IPS DF 4.7 (cell line): ENCODE measurements at regions not wholly inside any gene's neighbourhood (a gene's known extent, or its start where the extent isn't known, plus 50 kb on each side); places are given as distances from the start of the nearest gene placed in this dataset.

Experiments used
- DNase-seq: peaks from one replicate; pipeline ENCODE4 v3.0.0-alpha.2; 2013; ENCODE audit warnings: low spot score; ENCODE audit errors: extremely low read depth

DNA sequence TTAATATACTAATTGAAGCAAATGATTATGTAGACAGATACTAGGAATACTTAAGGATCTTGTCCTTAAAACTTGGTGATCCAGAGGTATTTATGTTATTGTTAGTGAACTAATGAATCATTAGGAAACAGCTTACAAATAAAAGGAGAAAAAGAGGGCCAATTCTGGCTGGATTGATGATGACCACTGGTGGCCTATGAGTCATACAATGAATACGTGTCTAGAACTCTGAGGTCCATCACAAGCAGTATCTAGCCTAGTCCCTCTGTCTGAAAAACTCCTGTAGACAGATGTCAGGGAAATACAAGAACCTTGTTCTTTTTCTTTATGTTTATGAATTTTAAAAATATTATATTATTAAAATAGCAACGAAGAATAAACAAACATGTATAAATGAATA is 51.7 kb upstream of the RTL1 start:
- DNase-seq = no peak

DNA sequence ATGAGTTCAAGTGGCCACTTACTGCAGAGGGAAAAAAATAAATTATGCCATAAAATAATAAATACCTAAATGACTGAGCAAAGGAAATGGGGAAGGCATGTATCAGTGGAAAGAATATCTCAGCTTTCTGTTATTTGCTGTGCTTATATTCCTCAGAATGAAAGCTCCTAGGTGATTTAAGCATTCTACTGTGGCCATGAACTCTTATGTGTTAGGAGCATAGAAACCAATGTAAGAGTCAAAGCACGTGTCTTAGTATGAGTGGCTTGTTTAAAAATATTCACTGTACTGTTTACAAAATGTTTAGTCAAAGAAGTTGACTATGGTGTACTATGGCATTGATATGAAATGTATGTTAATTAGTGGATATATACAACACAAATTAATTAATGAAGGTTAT is 59.0 kb upstream of the RTL1 start:
- no peak for DNase-seq

DNA sequence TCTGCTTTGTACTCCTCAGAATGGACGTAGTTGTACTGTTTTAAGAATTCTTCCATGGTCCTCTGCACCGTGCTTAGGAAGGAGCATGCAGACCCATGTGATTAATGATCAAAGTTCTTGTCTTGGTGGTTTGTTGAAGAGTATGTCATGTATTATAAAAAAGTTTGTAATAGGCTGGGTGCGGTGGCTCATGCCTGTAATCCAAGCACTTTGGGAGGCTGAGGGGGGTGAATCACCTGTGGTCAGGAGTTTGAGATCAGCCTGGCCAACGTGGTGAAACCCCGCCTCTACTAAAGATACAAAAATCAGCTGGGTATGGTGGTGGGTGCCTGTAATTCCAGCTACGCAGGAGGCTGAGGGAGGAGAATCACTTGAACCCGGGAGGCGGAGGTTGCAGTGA is 61.8 kb upstream of the RTL1 start:
- no peak for DNase-seq

DNA sequence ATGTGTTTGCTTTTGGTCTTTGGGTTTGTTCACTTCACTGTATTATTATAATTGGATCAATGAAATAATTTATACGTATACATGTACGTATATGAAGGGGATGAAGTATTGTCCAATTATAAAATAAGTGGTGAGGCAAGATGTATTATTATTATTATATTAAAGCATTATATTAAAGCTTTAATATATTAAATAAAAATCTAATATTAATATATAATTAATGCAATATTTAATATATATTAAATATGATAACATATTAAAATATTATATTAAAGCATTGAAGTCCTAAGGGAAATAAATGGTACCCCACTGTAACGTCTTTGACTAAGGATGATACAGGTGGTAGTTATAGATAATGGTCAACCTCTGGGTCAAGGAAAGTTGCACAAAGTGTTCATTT is 63.7 kb upstream of the RTL1 start:
- no peak for DNase-seq

DNA sequence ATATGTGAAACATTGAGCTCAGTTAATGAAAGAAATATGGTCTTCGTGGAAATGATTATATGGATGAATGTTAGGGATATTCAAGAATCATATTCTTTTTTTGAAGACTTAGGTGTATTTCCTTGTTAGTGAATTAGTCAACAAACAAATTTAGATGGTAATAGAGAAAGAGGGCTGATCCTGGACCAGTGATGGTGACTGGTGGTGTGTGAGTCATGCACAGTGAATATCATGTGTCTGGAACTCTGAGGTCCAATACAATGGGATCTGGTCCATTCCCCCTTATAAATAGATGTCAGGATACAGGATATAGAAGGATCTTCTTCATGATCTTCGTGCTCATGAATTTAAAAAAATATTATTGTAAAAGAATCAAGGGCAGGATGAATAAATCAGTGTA is 64.4 kb upstream of the RTL1 start:
- no peak for DNase-seq

DNA sequence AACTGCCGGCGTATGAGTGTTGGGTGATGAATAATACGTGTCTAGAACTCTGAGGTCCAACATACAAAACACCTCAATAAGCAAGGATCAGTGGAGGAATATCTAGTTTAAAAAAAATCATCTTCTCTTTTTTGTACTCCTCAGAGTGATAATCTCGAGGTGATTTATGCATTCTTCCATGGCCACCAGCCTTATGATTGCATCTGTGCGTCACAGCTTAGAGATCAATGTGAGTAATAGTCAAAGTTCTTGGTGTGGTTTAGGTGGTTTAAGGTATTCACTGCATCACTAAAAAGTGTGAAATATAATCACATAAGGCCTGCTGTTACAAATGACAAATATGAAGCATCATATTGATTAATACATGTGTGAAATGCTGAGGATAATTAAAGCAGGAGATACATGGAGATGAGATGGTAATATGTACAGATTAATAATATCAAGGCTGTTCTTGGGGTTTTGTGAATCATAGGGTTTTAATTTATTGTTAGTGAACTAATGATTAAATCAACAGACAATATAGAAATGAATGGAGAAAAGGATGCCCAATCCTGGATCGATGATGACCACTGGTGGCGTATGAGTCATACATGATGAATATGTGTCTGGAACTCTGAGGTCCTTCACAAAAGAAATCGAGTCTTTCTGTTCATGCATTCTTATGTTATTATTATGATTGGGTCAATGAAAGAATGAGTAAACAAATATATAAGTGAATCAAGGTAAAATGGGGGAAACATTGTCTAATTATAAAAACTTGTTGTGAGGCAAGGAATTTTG is 68.8 kb upstream of the RTL1 start:
- no peak for DNase-seq

DNA sequence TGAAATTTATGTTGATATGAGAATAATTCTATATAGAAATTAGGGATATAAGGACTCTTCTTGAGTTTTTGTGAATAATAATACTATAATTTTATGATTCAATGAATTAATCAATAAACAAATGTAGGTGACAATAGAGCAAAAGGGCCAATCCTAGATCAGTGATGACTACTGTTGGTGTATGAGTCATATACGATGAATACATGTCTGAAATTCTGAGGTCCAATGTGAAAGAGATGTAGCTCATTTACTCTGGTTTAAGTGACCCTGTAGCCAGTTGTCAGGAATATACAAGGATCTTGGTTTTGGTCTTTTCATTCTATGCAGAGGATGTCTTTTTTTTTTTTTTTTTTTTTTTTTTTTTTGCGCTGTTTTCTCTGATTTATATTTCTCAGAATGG is 72.1 kb upstream of the RTL1 start:
- no peak for DNase-seq

DNA sequence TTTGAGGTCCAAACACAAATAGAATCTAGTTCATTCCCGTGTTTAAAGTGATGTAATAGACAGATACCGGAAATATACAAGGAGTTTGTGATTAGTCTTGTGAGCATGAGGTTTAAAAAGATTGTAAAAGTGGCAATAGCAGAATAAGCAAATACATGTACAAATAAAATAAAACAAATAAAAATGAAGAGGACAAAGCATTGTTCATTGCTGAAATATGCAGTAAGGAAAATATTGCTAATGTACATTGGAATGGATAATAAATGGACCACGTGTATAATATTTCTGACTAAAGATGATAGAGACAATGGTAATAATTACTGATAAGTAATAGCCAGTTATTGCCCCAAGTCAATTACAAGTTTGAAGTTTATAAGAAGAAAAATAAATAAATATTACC is 75.6 kb upstream of the RTL1 start:
- DNase-seq = no peak

DNA sequence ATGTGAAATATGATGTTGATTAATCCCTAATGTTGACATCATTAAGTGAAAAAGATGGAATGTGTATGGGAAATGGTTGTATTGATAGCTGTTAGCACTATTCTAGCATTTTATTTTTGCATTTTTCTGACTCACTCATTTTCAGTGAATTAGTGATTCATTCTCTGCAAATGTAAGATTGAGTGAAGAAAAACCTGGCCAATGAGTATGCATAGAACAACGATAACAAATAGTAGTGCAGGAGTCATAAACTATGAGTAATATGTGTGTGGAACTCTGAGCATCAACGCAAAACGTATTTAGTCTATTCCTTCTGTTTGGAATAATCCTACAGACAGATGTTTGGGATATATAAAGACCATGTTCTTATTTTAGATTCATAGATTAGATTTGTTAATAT is 76.3 kb upstream of the RTL1 start:
- no peak for DNase-seq

DNA sequence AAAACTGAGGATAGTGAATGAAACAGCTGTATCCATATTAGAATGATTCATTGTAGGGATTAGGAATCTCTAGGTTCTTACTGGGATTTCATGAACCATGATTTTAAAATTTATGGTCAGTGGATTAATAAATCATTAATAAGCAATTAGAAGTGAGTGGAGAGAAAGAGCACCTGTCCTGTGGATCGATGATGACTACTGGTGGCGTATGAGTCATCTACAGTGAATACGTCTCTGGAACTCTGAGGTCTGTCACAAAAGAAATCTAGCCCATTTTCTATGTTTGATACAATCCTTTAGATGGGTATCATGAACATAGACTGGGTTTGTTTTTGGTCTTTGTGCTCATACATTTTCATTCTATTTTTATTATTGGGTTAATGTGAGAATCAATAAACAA is 77.3 kb upstream of the RTL1 start:
- DNase-seq = no peak

DNA sequence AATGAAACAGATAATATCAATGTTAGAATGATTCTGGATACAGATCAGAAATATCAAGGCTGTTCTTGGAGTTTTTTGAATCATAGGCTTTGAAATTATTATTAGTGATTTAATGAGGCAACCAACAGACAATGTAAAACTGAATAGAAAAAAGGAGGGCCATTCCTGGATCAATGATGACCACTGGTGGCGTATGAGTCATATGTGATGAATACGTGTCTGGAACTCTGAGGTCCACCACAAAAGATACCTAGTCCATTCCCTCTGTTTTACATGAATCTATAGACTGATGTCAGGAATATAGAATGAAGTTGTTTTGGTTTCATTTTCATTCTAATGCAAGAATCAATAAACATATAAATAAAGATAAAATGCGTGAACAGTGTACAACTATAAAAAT is 78.3 kb upstream of the RTL1 start:
- DNase-seq = no peak

DNA sequence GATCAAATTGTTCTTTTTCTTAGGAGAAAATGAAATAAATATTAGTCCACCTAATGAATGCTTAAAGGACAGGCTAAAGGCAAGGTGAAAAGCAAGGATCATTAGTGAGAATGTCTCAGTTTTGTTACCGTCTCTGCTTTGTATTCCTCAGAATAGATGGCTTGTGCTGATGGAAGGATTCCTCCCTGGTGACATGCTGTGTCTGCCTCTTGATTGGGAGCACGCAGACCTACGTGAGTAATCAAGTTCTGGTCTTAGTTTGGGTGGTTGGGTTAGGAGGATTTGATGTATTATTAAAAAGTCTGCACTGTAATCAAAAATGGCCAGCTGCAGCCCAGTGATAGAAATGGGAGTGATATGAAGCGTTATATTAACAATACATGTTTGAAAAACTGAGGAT is 78.8 kb upstream of the RTL1 start:
- DNase-seq = no peak

DNA sequence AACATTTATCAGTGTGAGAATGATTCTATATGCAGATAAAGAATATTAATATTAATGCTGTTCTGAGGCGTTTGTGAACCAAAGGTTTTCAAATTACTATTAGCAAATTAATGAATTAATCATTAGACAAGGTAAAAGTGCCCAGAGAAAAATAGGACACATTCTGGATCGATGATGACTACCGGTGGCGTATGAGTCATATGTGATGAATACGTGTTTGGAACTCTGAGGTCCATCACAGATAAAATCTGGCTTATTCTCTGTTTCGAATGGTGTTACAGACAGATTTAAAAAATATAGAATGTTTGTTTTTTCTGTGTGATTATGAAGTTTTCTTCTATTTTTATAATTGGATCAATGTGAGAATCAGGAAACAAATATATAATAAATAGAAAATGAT is 79.2 kb upstream of the RTL1 start:
- DNase-seq = no peak

DNA sequence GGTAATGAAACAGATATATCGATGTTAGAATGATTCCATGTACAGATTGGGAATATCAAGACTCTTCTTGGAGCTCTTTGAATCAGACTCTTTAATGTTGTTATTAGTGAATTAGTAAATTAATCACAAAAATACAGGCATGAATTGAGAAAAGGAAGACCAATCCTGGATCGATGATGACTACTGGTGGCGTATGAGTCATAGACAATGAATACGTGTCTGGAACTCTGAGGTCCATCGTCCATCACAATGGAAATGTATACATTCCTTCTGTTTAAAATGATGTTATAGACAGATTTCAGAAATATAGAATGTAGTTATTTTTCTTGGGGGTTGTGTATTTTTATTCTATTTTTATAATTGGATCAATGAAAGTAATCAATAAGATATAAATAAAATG is 80.2 kb upstream of the RTL1 start:
- no peak for DNase-seq

DNA sequence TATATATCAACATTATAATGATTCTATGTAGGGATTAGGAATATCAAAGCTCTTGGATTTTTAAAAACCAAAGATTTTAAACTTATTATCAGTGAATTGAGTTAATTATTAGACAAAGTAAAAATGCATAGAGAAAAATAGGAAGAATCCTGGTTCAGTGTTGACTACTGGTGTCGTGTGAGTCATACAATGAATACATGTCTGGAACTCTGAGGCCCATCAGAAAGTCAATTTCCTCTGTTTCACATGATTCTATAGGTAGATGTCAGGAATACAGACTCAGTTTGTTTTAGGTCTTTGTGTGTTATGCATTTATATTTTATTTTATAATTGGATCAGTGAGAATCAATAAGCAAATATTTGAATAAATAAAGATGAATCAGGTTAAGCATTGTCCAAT is 84.5 kb upstream of the RTL1 start:
- no peak for DNase-seq

DNA sequence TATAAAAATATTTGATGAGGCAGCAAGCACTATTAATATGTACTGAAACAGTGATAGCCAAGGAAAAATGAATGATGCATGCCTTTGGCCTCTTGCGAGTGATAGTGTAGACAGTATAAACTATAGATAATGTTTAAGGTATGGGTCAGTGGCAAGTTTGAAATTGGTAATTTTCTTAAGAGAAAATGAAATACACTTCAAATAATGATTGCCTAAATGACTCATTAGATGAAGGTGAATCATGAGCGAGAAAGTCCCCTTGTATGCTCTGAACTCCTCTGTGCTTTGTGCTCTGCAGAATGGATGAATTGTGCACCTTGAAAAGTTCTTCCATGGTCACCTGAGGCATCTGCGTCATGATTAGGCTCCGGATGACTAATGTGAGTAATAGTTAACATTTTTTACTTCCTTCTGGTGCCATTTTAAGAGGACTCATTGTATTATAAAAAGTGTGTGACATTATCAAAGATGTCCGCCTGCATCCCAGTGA is 84.9 kb upstream of the RTL1 start:
- no peak for DNase-seq

DNA sequence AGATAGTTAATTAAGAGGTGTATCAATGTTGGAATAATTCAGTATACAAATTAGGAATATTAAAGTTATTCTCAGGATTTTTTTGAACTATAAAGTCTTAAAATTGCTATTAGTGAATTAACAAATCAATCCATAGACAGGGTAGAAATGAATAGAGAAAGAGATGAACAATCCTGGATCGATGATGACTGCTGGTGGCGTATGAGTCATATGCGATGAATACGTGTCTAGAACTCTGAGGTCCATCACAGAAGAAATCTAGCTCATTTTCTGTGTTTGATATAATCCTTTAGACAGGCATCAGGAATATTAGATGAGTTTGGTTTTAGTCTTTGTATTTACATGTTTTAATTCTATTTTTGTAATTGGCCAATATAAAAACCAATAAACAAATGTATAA is 85.4 kb upstream of the RTL1 start:
- DNase-seq = no peak

DNA sequence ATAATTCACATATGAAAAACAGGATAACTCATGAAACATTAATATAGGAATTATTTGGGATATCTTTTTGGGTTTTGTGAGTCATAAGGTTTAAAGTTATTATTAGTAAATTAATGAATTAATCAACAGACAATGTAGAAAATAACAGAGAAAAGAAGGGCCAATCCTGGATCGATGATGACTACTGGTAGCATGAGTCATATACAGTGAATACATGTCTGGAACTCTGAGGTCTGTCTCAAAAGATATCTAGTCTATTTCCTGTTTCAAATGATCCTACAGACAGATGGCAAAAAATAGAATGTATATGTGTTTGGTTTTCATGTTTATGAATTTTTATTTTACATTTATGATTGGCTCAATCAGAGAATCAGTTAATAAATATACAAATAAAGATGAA is 86.4 kb upstream of the RTL1 start:
- no peak for DNase-seq

DNA sequence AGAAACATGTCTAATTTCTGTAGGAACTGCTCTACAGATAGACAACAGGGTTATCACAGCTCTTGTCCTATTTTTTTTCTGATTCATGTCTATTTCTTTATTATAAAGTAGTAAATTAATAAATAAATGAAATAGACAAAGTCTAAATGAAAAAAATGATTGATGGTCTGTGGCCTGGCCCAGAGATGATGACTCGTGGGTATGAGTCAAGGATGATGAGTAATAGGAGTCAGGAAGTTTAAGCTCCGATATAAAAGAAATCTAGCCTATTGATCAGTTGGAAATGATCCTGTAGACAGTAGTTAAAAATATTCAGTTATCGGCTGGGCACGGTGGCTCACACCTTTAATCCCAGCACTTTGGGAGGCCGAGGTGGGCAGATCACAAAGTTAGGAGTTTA is 90.6 kb upstream of the RTL1 start:
- DNase-seq = no peak

DNA sequence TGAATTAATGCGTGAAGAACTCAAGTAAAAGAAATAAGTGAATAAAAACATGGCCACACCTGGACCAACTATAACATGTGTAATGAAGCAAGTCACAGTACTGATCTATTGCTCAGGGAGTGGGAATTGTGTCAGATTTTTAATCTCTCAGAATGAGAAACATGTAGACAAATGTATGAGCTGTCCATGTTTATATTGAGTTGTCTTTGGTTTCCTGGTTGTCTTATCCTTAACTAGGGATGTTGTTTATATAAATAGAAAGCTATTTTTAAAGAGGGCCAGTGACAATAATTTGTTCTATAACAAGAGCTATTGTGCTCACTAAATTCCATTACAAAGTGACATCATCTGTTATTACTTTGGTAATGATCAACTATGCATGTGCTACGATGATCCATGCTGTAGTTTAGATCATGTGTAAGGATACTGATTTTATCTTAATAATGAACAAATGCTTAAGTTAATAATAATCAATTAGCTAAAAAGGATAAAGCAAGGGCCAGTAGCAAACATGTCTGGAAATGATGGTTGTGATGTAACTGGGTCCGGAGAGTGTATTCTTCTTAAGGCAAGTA is 91.3 kb upstream of the RTL1 start:
- no peak for DNase-seq

DNA sequence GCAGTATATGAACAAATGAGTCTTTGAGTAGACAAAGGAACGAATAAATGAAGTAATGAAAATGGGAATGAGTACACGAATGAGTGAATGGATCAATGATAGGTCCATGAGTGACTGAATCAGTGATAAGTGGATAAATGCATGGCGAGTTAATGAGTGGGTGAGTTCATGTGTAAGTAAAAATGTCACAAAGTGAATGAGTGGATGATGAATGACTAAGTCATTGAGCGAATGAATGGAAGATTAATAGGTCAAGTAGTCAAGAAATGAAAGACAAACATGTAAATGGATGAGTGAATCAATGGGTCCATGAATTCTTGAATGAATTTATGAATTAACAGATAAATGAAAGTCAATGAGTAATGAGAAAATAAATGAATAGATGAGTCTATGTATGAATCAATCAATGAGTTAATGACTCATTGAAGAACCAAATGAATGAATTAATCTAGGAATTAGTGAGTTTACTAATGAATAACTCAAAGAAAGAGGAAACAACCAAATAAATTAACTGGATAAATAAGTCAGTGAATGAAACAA is 97.3 kb upstream of the RTL1 start:
- no peak for DNase-seq

DNA sequence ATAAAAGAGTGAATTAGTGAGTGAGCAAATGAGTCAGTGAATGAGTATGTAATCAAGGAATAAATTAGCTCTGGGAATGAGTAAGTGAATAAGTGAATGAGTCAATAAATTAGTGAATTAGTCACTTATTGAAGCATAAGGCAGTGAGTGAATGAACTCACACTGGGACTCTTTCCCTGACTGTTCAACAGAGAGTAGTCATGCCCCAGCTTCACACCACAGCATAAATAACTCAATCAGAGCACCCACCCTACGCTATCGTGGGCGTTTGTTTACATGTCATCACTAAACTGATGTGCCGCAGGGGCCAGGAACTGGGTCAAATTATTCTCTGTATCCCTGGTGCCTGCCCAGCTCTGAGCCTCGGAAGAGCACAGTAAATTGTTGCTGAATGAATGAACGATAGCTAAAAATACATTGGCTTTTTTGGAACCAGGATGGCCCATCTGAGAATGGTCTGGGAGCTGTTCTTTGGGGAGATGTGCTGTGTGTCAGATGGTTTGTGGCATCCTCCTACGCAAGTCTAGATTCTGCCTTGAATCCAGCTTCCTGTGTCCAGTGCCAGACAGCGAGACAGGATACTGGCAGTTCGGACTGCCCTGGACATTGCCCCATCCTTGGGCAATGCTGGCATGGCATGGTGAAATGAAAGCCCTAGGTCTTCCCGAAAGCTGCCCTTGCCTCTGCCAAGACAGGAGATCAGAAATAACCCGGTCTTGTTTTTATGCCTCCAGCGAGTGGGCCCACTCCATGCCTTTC is 98.0 kb upstream of the RTL1 start:
- DNase-seq = no peak
